RPMI8226 (cell line): ENCODE measurements at regions not wholly inside any gene's neighbourhood (a gene's known extent, or its start where the extent isn't known, plus 50 kb on each side); places are given as distances from the start of the nearest gene placed in this dataset.
"Not testable (repeated sequence)": the region's sequence is repeated elsewhere in the genome, so short reads cannot be mapped to it uniquely, and the experiment has no call there.

Experiments
- DNase-seq: peaks from one replicate; pipeline ENCODE4 v3.0.0-alpha.2; 2015

DNA sequence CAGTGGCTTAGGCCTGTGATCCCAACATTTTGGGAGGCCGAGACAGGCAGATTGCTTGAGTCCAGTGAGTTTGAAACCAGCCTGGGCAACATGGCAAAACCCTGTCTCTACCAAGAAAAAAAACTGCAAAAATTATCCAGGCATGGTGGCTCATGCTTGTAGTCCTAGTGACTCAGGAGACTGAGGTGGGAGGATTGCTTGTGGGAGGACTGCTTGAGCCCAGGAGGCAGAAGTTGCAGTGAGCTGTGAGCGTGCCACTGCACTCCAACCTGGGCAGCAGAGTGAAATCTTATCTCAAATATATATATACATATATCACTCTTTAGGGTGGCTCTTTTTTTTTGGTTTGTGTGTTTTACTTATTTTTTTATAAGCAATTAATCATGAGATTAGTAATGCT is 83.7 kb upstream of the WDR72 start:
- no peak for DNase-seq

- no peak for DNase-seq
Measured at GRCh38 chr15:53841651-53842050, 82.2 kb upstream of the WDR72 start.

DNA sequence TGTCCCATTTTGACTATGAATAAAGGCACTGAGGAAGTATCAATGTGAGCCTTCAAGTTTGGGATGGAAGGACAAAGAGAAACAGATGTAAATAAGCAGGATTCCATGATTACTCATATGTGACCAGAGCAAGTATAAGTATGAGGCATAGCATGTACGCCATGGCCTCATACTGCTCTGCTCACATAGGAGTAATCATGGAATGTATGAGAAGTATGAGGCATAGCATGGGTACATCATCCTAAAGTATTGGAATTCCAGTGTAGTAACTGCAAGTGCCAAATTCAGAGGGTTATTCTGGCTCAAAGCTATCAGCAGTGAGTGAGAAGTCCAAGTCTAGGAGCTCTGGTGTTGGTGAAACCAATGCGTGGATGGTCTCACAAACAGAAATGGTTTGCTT is 81.2 kb upstream of the WDR72 start:
- no peak for DNase-seq

DNA sequence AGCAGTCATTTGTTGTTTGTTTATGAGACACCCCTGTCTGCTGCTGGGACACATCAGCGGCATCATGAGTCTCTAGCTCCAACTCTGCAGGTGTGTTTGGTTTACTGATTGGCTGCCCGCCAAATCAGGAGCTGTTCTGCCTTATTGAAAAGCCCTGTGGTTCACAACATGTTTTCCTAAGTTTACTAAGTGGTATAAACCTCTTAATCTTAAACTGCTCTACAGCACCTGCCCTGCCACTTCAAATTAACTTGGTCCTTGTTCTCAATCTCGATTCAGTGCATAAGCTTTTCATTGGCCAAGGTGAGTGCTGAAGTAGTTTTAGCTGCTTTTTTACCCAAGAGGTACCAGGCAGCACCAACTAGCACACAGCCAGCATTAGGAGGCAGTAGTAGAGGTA is 77.8 kb upstream of the WDR72 start:
- peak; percentile 97 for DNase-seq

GRCh38 chr15:53836618-53837017 is 77.2 kb upstream of the WDR72 start:
- DNase-seq: peak; percentile 33

- no peak for DNase-seq
Measured at GRCh38 chr15:53835309-53835708, 75.8 kb upstream of the WDR72 start.

DNA sequence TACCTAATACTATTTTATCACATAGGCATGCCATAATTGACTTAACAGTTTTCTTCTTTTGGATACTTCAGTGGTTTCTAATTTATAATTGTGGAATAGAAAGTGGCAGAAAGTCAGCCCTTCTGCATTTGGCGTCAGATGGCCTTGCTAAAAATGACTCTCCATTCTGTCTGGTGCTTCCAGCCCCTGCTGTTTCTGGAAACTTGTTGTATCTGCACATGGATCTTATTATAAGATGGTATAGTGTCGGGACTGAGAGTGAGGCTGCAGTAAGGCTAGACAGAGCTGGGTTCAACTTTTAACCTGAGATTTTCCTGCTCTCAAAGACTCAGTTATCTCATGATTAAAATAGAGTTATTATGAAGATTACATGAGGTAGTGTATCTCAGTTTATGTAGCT is 74.8 kb upstream of the WDR72 start:
- no peak for DNase-seq

DNA sequence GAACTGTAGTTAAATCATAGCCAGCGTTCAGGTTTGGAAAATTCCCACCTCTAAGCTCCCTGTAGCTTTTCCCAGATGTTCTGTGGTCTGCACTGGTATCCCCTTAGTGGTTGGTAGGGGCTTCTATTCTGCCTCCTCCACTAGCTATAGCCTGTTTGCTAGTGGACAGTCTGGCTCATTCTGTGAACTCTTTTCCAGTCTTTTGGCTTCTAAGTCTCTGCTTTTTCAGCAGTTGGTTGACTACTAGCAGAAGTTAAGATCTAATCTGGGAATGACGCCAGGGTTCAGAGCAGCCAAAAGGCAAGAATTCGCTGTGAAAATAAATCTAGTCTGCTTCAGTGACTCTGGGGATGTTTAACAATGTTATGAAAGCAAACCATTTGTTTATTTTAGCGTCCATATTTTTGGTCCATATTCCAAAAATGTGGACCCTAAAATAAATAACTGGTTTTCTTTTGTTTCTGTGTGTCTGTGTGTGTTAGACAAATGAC is 73.7 kb upstream of the WDR72 start:
- peak; percentile 83 for DNase-seq

DNA sequence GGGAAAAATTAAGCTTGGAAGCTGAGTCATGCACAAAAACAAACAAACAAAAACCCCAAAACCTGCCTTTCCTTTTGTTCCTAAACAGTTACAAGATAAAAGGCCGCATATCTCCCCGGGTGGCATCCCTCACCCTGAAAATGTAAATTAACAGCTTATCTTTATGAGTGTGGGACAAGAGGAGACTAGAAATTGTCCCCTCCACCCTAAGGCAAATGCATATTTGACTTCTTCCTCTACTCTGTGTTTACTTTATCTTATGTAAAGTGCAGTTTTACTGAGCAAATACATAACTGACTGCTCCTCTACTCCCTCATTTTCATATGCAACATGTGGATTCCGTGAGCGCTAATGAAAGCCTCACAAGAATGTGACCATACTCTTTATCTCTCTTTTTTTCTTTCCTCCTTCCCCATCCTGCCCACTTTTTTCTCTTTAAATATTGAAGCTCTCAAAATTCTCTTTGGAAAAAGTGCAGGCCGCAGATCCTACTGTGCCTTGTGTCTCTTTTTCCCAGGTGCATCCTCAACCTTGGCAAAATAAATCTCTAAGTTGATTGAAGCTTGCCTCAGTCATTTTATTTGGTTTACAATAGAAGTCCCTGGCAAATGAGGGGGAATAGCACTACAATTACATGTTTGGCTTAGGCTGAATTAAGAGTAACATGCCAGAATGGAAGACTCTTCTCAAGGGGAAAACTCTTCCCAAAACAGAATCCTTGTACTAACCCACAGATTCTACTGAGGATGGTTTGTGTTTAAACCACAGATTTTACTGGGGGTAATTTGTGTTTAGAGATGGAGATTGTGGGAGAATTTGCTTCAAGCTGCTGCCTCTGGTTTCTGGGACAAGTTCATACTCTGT is 72.7 kb upstream of the WDR72 start:
- DNase-seq: no peak

DNA sequence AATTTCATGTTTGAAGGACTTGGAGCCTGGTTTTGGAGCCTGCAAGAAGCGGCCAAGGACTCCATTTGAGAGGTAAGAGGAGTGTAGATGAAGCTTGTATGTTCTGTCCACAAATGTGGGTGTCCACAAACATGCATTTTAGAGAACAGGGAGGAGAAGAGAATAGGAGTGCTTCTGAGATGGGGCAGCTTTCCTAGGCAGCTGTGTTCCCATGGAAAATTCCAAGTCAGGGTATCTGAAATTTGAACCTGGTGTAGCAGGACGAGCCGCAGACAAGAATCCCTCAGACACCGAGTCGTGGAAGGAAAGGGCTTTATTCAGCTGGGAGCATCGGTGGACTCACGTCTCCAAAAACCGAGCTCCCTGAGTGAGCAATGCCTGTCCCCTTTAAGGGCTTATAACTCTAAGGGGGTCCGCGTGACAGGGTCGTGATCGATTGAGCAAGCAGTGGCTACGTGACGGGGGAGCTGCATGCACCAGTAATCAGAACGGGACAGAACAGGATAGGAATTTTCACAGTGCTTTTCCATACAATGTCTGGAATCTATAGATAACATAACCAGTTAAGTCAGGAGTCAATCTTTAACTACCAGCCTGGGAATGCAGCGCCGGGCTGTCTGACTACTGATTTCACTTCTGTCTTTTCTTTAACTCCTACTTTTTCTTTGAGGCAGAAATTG is 71.4 kb upstream of the WDR72 start:
- no peak for DNase-seq

- DNase-seq: no peak
Measured at GRCh38 chr15:53829923-53830459, 70.5 kb upstream of the WDR72 start.

GRCh38 chr15:53829471-53829870 is 70.0 kb upstream of the WDR72 start:
- peak; percentile 51 for DNase-seq

GRCh38 chr15:53827355-53827754 is 67.9 kb upstream of the WDR72 start:
- DNase-seq: no peak

DNA sequence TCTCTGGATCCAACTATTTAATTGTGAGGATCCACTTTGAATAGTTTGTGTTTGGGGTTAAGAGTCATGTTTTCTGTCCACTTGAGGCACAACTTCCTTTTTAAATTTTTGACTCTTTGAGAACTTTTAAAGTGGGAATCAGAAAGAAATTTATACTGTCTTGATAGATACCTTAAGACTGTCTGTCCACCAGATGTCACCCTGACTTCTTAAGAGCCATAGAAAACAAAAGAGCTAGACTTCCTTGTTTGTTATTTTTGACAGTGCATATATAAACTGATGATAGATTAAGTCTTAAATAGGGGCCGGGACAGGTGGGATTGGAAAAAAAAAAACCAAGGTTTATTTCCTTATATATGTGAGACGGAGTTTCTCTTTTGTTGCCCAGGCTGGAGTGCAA is 52.1 kb upstream of the WDR72 start:
- peak; percentile 59 for DNase-seq

DNA sequence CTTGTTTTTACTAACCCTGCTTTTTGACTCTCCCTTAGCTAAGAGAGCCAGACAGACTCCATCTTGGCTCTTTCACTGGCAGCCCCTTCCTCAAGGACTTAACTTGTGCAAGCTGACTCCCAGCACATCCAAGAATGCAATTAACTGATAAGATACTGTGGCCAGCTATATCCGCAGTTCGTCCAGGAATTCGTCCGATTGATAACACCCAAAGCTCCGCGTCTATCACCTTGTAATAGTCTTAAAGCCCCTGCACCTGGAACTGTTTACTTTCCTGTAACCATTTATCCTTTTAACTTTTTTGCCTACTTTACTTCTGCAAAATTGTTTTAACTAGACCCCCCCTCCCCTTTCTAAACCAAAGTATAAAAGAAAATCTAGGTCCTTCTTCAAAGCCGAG is 50.8 kb upstream of the WDR72 start:
- not testable (repeated sequence) for DNase-seq
